K562 (cell line): ENCODE measurements at regions not wholly inside any gene's neighbourhood (a gene's known extent, or its start where the extent isn't known, plus 50 kb on each side); places are given as distances from the start of the nearest gene placed in this dataset.

Experiments
- BRCA1 ChIP-seq, 2 experiments: fragments of 450-650 bp in 1 of 2; sonication (generic) in 1 of 2; formaldehyde crosslinking in 1 of 2; IDR thresholded peaks; 2 replicates each; pipeline versions ENCODE4 v1.5.0 to v1.6.1; 2017 to 2020; ENCODE audit warnings: mild to moderate bottlenecking in 1 of 2, missing genetic modification reagents in 1 of 2
- BRD9 ChIP-seq: fragments of 450-650 bp; IDR thresholded peaks from 2 replicates; pipeline ENCODE4 v1.6.1; 2018; ENCODE audit warnings: low read depth; ENCODE audit not compliant: partially characterized antibody
- CHCHD3 ChIP-seq: fragments of 250-450 bp; sonication (Bioruptor Pico); IDR thresholded peaks from 2 replicates; pipeline ENCODE4 v2.1.2; 2022; ENCODE audit warnings: mild to moderate bottlenecking
- ETV1 ChIP-seq: fragments of 450-650 bp; conservative IDR thresholded peaks from 2 replicates; pipeline ENCODE4 v1.6.1; 2016; ENCODE audit warnings: missing genetic modification characterization, control low read depth, low read depth, missing compliant biosample characterization
- FOXK2 ChIP-seq, 2 experiments: fragments of 450-650 bp; IDR thresholded peaks in 1 of 2; conservative IDR thresholded peaks in 1 of 2; 2 replicates each; pipeline ENCODE4 v1.6.1; 2016; ENCODE audit warnings: low read depth in 2 of 2, mild to moderate bottlenecking in 1 of 2
- KLF1 ChIP-seq: fragments of 450-650 bp; IDR thresholded peaks from 2 replicates; pipeline ENCODE4 v1.6.1; 2016; ENCODE audit warnings: missing genetic modification characterization, missing compliant biosample characterization
- PTRF ChIP-seq: fragments of 450-650 bp; IDR thresholded peaks from 2 replicates; pipeline ENCODE4 v1.6.1; 2016; ENCODE audit warnings: mild to moderate bottlenecking, missing genetic modification characterization, missing compliant biosample characterization
- PURB ChIP-seq: sonication (generic); formaldehyde crosslinking; IDR thresholded peaks from 2 replicates; pipeline ENCODE4 v1.9.0; 2021; ENCODE audit warnings: low read depth, mild to moderate bottlenecking, missing genetic modification reagents
- RBBP5 ChIP-seq: fragments of 200-600 bp; sonication (generic); IDR thresholded peaks from 2 replicates; pipeline ENCODE4 v1.6.1; 2012; ENCODE audit warnings: borderline replicate concordance, mild to moderate bottlenecking, low read length, control low read depth, inconsistent platforms; ENCODE audit not compliant: insufficient read depth, poor library complexity, severe bottlenecking
- RFX7 ChIP-seq: fragments of 250-450 bp; sonication (Bioruptor Pico); IDR thresholded peaks from 2 replicates; pipeline ENCODE4 v1.5.1; 2021; ENCODE audit warnings: mild to moderate bottlenecking
- SRSF3 ChIP-seq: fragments of 200-400 bp; formaldehyde crosslinking; IDR thresholded peaks from 2 replicates; pipeline ENCODE4 v1.6.1; 2016; ENCODE audit warnings: mild to moderate bottlenecking, low read length, moderate library complexity; ENCODE audit not compliant: insufficient read depth
- TCF3 ChIP-seq: sonication (generic); formaldehyde crosslinking; IDR thresholded peaks from 2 replicates; pipeline ENCODE4 v1.4.0; 2020; ENCODE audit warnings: mild to moderate bottlenecking, missing genetic modification reagents
- ZBTB49 ChIP-seq: sonication (generic); formaldehyde crosslinking; IDR thresholded peaks from 2 replicates; pipeline ENCODE4 v1.8.0; 2022; ENCODE audit warnings: missing genetic modification reagents, mild to moderate bottlenecking, borderline replicate concordance
- ZNF274 ChIP-seq: IDR thresholded peaks from 2 replicates; pipeline ENCODE4 v1.6.1; 2011; ENCODE audit warnings: low read depth, mild to moderate bottlenecking, low read length, moderate library complexity, borderline replicate concordance
- ZNF384 ChIP-seq: IDR thresholded peaks from 2 replicates; pipeline ENCODE4 v1.6.1; 2012; ENCODE audit warnings: low read depth, low read length, improper control_type of control experiment
- ZNF445 ChIP-seq: fragments of 250-450 bp; sonication (Bioruptor Pico); IDR thresholded peaks from 2 replicates; pipeline ENCODE4 v1.4.0; 2020; ENCODE audit warnings: low read depth, mild to moderate bottlenecking, moderate library complexity
- TF ChIP-seq, protein P1 (sequence below), 2 experiments: fragments of 450-650 bp; formaldehyde crosslinking in 1 of 2; IDR thresholded peaks; 2 replicates each; pipeline versions ENCODE4 v1.4.0 to v1.6.1; 2014 to 2020; ENCODE audit warnings: mild to moderate bottlenecking in 2 of 2, borderline replicate concordance in 1 of 2, low read depth in 1 of 2

GRCh38 chr2:144582651-144583380, 62.9 kb upstream of the ZEB2 start (continued):
- TF ChIP-seq, protein P1, sequence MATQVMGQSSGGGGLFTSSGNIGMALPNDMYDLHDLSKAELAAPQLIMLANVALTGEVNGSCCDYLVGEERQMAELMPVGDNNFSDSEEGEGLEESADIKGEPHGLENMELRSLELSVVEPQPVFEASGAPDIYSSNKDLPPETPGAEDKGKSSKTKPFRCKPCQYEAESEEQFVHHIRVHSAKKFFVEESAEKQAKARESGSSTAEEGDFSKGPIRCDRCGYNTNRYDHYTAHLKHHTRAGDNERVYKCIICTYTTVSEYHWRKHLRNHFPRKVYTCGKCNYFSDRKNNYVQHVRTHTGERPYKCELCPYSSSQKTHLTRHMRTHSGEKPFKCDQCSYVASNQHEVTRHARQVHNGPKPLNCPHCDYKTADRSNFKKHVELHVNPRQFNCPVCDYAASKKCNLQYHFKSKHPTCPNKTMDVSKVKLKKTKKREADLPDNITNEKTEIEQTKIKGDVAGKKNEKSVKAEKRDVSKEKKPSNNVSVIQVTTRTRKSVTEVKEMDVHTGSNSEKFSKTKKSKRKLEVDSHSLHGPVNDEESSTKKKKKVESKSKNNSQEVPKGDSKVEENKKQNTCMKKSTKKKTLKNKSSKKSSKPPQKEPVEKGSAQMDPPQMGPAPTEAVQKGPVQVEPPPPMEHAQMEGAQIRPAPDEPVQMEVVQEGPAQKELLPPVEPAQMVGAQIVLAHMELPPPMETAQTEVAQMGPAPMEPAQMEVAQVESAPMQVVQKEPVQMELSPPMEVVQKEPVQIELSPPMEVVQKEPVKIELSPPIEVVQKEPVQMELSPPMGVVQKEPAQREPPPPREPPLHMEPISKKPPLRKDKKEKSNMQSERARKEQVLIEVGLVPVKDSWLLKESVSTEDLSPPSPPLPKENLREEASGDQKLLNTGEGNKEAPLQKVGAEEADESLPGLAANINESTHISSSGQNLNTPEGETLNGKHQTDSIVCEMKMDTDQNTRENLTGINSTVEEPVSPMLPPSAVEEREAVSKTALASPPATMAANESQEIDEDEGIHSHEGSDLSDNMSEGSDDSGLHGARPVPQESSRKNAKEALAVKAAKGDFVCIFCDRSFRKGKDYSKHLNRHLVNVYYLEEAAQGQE (IDR thresholded peaks at IDR 0.05; ENCODE audit: borderline replicate concordance) = peak; percentile 89
- TF ChIP-seq, protein P1 (CRISPR knock-in tag; IDR thresholded peaks at IDR 0.05; ENCODE audit: low read depth) = no peak
- TF ChIP-seq PTRF (peak; percentile 62; the same call in 1 of the 2 replicates), ZBTB49 (CRISPR knock-in tag) (no peak), ZNF445 (CRISPR knock-in tag) (no peak), ZNF274 (peak; percentile 72; the same call in 1 of the 2 replicates), FOXK2 (conservative IDR thresholded peaks at IDR 0.05 in 1 of 2, IDR thresholded peaks at IDR 0.05 in 1 of 2; ENCODE audit: low read depth in 2 of 2) (peak; percentile 88 to 89), RFX7 (no peak), BRD9 (peak; percentile 68), SRSF3 (no peak), BRCA1 (IDR thresholded peaks at IDR 0.05) (no peak), BRCA1 (CRISPR knock-in tag; IDR thresholded peaks at IDR 0.05) (no peak), ZNF384 (peak; percentile 43; the same call in 1 of the 2 replicates), TCF3 (CRISPR knock-in tag) (peak; percentile 97), PURB (CRISPR knock-in tag) (no peak), RBBP5 (peak; percentile 71), KLF1 (tag) (peak; percentile 96), CHCHD3 (CRISPR knock-in tag) (no peak), ETV1 (tag) (peak; percentile 55; the same call in 1 of the 2 replicates)
